KMS-11 (cell line): ENCODE measurements at regions not wholly inside any gene's neighbourhood (a gene's known extent, or its start where the extent isn't known, plus 50 kb on each side); places are given as distances from the start of the nearest gene placed in this dataset.

Experiments
- H2AFZ ChIP-seq: fragments of 200-600 bp; sonication (generic); 2 replicates; pipeline ENCODE4 v1.6.1; 2016; ENCODE audit warnings: antibody characterized with exemption, mixed run types, low read depth
- H3K27ac ChIP-seq: fragments of 200-600 bp; sonication (generic); 2 replicates; pipeline ENCODE4 v1.6.1; 2016; ENCODE audit warnings: mild to moderate bottlenecking, mixed run types
- H3K27me3 ChIP-seq: fragments of 200-600 bp; sonication (generic); 2 replicates; pipeline ENCODE4 v1.6.1; 2017; ENCODE audit warnings: mild to moderate bottlenecking, low read depth, mixed run types, moderate library complexity; ENCODE audit not compliant: insufficient read depth
- H3K36me3 ChIP-seq: fragments of 200-600 bp; sonication (generic); 2 replicates; pipeline ENCODE4 v1.6.1; 2017; ENCODE audit warnings: mild to moderate bottlenecking, mixed run types; ENCODE audit not compliant: insufficient read depth
- H3K4me1 ChIP-seq: fragments of 200-600 bp; sonication (generic); 2 replicates; pipeline ENCODE4 v1.6.1; 2016; ENCODE audit warnings: mild to moderate bottlenecking, low read depth, mixed run types; ENCODE audit not compliant: poor library complexity, severe bottlenecking
- H3K4me2 ChIP-seq: fragments of 200-600 bp; sonication (generic); 2 replicates; pipeline ENCODE4 v1.7.0; 2016; ENCODE audit warnings: mild to moderate bottlenecking, mixed run types
- H3K4me3 ChIP-seq: fragments of 200-600 bp; sonication (generic); IDR thresholded peaks from 2 replicates; pipeline ENCODE4 v1.6.1; 2017; ENCODE audit warnings: low read depth, low read length, mixed read lengths; ENCODE audit not compliant: insufficient read depth
- H3K79me2 ChIP-seq: fragments of 200-600 bp; sonication (generic); 2 replicates; pipeline ENCODE4 v1.6.1; 2016; ENCODE audit warnings: low read depth, mixed run types; ENCODE audit not compliant: insufficient read depth
- H3K9ac ChIP-seq: fragments of 200-600 bp; sonication (generic); 2 replicates; pipeline ENCODE4 v1.6.1; 2016; ENCODE audit warnings: mild to moderate bottlenecking, mixed run types
- H4K20me1 ChIP-seq: fragments of 200-600 bp; sonication (generic); 2 replicates; pipeline ENCODE4 v1.6.1; 2016; ENCODE audit warnings: mild to moderate bottlenecking, mixed run types; ENCODE audit not compliant: insufficient read depth
- TF ChIP-seq, protein P1 (sequence below): fragments of 200-600 bp; sonication (generic); conservative IDR thresholded peaks from 2 replicates; pipeline ENCODE4 v1.6.1; 2017; ENCODE audit warnings: low read depth, mild to moderate bottlenecking, antibody characterized with exemption, low read length, moderate library complexity, mixed read lengths

DNA sequence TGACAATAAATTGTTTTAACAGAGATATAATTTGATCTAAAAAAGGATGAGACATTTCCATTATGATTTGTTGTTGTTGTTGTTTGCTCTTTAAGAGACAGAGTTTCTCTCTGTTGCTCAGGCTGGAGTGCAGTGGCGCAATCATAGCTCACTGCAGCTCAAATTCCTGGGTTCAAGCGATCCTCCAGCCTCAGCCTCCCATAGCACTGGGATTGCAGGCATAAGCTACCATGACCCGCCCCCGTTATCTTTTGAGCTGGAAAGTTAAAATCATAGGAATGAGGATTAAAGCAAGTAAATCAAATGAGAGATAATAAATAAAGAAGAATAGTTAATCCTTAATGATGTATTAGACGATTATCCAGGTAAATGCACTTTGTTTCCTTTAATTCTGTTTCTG is 224.4 kb upstream of the SMIM31 start:
- Histone ChIP-seq H3K27me3 (no peaks in the 10 kb centered on the region), H4K20me1 (no peaks in the 10 kb centered on the region), H3K9ac (no peak overlapping the region), H3K4me2 (no peak overlapping the region), H3K4me1 (no peaks in the 10 kb centered on the region), H3K79me2 (no peaks in the 10 kb centered on the region), H3K27ac (no peak overlapping the region), H3K36me3 (no peaks in the 10 kb centered on the region), H2AFZ (no peak overlapping the region), H3K4me3 (no peak overlapping the region)
- TF ChIP-seq, protein P1, sequence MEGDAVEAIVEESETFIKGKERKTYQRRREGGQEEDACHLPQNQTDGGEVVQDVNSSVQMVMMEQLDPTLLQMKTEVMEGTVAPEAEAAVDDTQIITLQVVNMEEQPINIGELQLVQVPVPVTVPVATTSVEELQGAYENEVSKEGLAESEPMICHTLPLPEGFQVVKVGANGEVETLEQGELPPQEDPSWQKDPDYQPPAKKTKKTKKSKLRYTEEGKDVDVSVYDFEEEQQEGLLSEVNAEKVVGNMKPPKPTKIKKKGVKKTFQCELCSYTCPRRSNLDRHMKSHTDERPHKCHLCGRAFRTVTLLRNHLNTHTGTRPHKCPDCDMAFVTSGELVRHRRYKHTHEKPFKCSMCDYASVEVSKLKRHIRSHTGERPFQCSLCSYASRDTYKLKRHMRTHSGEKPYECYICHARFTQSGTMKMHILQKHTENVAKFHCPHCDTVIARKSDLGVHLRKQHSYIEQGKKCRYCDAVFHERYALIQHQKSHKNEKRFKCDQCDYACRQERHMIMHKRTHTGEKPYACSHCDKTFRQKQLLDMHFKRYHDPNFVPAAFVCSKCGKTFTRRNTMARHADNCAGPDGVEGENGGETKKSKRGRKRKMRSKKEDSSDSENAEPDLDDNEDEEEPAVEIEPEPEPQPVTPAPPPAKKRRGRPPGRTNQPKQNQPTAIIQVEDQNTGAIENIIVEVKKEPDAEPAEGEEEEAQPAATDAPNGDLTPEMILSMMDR: no peak

DNA sequence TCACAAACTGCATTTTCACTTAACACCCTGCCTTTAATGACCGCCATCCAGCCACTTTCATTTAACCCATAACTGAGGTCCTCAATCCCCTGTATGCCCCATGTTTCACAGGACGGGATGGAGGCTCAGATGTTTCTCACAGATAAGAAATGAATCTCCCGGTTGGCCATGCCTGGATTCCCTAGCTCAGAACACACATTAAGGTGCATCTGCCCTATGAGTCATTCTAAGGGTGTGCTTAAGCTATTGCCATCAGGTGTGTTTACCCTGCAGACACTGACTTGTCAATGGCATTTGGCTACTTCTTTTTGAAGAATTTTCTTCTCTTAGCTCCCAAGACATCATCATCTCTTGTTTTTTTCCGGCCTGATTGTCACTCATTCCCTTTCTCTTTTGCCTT is 222.6 kb upstream of the SMIM31 start:
- Histone ChIP-seq H4K20me1 (no peaks in the 10 kb centered on the region), H3K27ac (no peak overlapping the region), H3K79me2 (no peaks in the 10 kb centered on the region), H3K4me1 (no peaks in the 10 kb centered on the region), H3K4me2 (no peak overlapping the region), H2AFZ (no peak overlapping the region), H3K36me3 (no peaks in the 10 kb centered on the region), H3K27me3 (no peaks in the 10 kb centered on the region), H3K9ac (no peak overlapping the region), H3K4me3 (no peak overlapping the region)
- TF ChIP-seq, protein P1: no peak

DNA sequence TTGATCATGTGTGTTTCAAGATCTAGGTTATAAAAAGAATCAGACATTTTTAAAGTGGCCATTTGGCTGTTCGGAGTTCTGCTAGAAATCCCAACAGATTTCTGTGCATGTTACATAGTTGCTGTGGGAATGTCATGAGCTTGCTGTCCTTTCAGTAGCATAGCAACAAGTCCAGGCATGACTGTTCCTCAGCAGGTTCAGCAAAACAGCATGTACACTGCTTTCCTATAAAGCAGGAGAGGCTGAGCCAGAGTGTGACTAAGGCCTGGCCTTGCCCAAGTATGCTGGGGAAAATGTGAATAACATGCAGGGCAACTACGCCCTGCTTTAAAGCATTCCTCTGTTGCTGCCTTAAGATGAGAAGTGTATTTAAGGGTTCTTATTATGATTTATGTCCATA is 217.1 kb upstream of the SMIM31 start:
- no peak overlapping the region for H3K9ac ChIP-seq
- TF ChIP-seq, protein P1: no peak
- H3K36me3 ChIP-seq: no peaks in the 10 kb centered on the region
- no peak overlapping the region for H3K4me3 ChIP-seq
- no peak overlapping the region for H3K4me2 ChIP-seq
- no peaks in the 10 kb centered on the region for H3K4me1 ChIP-seq
- no peaks in the 10 kb centered on the region for H3K27me3 ChIP-seq
- H4K20me1 ChIP-seq: no peaks in the 10 kb centered on the region
- no peak overlapping the region for H2AFZ ChIP-seq
- no peak overlapping the region for H3K27ac ChIP-seq
- no peaks in the 10 kb centered on the region for H3K79me2 ChIP-seq

DNA sequence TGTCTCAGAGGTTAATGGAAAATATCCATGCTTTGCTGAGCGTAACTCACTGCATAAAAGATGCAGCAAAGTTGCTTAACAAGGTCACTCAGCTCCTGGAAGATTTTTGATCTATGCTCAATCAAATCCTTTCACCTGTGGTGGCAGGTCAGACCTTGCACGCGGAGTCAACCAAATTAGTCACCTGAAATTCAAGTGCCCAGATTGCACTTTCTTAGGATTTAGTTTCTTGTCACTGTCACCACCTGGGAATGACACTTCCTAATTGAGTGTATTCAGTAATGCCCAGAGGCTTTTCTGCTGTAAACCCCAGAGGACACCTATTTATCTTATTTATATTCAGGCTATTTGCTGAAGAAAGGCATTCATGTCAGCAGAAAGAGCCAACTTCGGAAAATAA is 215.8 kb upstream of the SMIM31 start:
- no peak overlapping the region for H3K9ac ChIP-seq
- H3K4me2 ChIP-seq: no peak overlapping the region
- H3K27me3 ChIP-seq: no peaks in the 10 kb centered on the region
- no peaks in the 10 kb centered on the region for H3K79me2 ChIP-seq
- no peak overlapping the region for H3K27ac ChIP-seq
- no peaks in the 10 kb centered on the region for H4K20me1 ChIP-seq
- no peaks in the 10 kb centered on the region for H3K36me3 ChIP-seq
- no peak overlapping the region for H2AFZ ChIP-seq
- no peak overlapping the region for H3K4me3 ChIP-seq
- H3K4me1 ChIP-seq: no peaks in the 10 kb centered on the region
- TF ChIP-seq, protein P1: no peak

DNA sequence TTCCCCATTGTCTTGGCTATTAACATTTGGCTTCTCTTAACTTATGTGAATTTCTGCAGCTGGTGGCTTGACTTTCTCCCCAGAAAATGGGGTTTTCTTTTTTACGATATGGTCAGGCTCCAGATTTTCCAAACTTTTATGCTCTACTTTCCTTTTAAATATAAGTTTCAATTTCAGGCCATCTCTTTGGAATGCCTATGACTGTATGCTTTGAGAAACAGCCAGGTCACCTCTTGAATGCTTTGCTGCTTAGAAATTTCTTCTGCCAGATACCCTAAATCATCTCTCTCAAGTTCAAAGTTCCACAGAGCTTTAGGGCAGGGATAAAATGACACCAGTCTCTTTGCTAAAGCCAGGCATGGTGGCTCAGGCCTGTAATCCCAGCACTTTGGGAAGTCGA is 212.9 kb upstream of the SMIM31 start:
- Histone ChIP-seq H3K27me3 (no peaks in the 10 kb centered on the region), H4K20me1 (no peaks in the 10 kb centered on the region), H3K4me2 (no peak overlapping the region), H2AFZ (no peak overlapping the region), H3K79me2 (no peaks in the 10 kb centered on the region), H3K27ac (no peak overlapping the region), H3K4me3 (no peak overlapping the region), H3K36me3 (no peaks in the 10 kb centered on the region), H3K9ac (no peak overlapping the region), H3K4me1 (no peaks in the 10 kb centered on the region)
- TF ChIP-seq, protein P1: no peak
